ENCODE measurements at regions not wholly inside any gene's neighbourhood (a gene's known extent, or its start where the extent isn't known, plus 50 kb on each side); places are given as distances from the start of the nearest gene placed in this dataset.

DNA sequence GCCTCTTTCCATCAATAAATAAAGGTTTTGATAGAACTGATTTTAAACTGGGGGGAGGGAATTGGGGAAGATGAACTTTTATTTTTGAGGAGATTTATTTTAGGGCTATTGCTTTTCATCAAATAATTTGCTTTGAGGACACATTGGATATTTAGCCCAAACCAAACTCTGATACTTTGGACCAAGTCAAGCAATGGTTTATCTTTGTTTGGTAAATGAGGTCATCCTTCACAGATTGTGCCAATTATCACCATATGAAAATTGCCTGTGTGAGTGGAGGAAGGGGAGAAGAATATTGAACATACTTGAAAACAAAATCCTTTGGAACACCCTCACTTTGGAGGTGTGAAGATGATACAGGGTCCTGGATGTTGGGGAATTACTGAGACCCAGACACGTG lies 176.9 kb upstream of the CD180 start:
- intact Hi-C loops (cut with micrococcal nuclease): no loop called here
- CTCF ChIA-PET: no interaction called here
- no peak overlapping the region for H3K4me3 Mint-ChIP-seq
- TF ChIP-seq, protein P1, sequence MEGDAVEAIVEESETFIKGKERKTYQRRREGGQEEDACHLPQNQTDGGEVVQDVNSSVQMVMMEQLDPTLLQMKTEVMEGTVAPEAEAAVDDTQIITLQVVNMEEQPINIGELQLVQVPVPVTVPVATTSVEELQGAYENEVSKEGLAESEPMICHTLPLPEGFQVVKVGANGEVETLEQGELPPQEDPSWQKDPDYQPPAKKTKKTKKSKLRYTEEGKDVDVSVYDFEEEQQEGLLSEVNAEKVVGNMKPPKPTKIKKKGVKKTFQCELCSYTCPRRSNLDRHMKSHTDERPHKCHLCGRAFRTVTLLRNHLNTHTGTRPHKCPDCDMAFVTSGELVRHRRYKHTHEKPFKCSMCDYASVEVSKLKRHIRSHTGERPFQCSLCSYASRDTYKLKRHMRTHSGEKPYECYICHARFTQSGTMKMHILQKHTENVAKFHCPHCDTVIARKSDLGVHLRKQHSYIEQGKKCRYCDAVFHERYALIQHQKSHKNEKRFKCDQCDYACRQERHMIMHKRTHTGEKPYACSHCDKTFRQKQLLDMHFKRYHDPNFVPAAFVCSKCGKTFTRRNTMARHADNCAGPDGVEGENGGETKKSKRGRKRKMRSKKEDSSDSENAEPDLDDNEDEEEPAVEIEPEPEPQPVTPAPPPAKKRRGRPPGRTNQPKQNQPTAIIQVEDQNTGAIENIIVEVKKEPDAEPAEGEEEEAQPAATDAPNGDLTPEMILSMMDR (IDR thresholded peaks at IDR 0.05): no peak
- no peak overlapping the region for H3K27ac Mint-ChIP-seq
- H3K27me3 Mint-ChIP-seq: no peaks in the 10 kb centered on the region
- H3K4me1 Mint-ChIP-seq (ENCODE audit: low read depth): peaks cover 7% of the 10 kb centered on the region
- POLR2A ChIA-PET: no interaction called here
- no peak for ATAC-seq
- H3K36me3 Mint-ChIP-seq (ENCODE audit: low read depth): no peaks in the 10 kb centered on the region
- H3K9me3 Mint-ChIP-seq: no peaks in the 10 kb centered on the region
- no peak for DNase-seq

DNA sequence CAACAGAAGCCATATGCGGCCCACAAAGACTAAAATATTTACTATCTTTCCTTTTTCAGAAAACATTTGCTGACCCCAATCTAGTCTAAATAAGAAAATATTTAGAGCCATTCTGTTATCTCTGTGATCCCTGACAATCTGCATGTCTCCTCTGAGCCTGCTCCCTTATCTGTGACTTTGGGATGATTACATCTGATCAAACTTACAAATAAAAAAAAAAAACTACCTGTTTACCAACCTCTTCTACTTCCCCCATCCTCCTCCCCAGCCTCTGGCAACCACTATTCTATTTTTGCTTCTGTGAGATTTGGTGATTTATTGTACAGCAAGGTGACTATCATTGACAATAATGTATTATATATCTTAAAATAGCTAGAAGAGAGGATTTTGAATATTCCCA lies 176.3 kb upstream of the CD180 start:
- ChIA-PET CTCF (no interaction called here), POLR2A (no interaction called here)
- ATAC-seq (no peak), DNase-seq (no peak)
- Mint-ChIP-seq H3K36me3 (ENCODE audit: low read depth) (no peaks in the 10 kb centered on the region), H3K27ac (no peak overlapping the region), H3K4me1 (ENCODE audit: low read depth) (peaks cover 7% of the 10 kb centered on the region), H3K27me3 (no peaks in the 10 kb centered on the region), H3K4me3 (no peak overlapping the region), H3K9me3 (no peaks in the 10 kb centered on the region)
- TF ChIP-seq, protein P1 (IDR thresholded peaks at IDR 0.05): no peak
- intact Hi-C loops (cut with micrococcal nuclease): no loop called here

DNA sequence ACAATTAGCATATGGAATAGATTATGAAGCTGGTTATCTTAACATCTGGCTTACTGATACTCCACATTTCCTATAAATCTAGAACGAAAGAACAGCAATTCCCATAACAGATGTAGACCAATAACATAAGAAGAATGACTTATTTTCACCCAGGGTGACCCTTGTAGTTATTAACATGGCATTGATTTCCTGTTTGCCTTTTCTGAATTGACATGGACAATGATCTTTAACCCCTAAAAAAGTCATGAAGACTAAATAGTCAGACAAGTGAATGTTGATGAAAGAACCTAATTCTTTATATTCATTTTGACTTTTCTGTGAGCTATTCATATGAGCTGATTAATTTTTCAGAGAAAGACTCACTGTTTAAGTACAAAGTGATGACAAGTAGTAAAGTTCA lies 175.3 kb upstream of the CD180 start:
- TF ChIP-seq, protein P1 (IDR thresholded peaks at IDR 0.05): no peak
- DNase-seq (no peak), ATAC-seq (no peak)
- Mint-ChIP-seq H3K4me1 (ENCODE audit: low read depth) (peaks cover 7% of the 10 kb centered on the region), H3K9me3 (no peaks in the 10 kb centered on the region), H3K27ac (no peak overlapping the region), H3K27me3 (no peaks in the 10 kb centered on the region), H3K36me3 (ENCODE audit: low read depth) (no peaks in the 10 kb centered on the region), H3K4me3 (no peak overlapping the region)
- intact Hi-C loops (cut with micrococcal nuclease): no loop called here
- ChIA-PET POLR2A (no interaction called here), CTCF (no interaction called here)

DNA sequence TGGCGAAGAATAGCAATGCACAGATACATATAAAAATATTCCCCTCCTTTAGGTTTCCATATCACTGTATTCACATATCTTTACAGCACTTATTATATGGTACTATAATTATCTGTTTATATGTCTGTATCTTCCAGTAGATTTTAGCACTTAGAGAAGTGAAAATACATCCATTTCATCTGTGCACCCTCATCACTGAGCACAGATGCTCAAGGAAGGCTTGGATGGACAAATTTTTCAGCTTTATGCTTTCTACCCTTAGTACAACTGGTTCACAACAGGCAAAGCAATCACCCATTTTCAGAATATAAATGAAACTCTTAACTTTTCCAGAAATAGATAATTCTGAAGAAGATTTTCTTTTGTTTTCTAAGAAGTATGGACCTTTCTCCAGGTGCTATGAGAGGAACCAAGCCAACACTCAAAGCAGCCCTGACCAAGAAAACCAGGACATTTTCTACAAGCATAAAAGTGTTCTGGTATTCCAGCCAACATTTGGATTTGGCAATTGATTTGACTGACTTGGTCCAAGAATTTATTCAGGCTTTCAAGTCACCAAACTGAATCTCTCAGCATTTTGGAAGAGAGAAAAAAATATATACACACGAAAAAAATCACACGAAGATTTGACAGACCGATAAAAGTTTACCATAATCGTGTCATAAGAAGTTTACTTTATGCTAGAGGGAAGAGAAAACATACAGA lies 170.2 kb upstream of the CD180 start:
- H3K4me1 Mint-ChIP-seq (ENCODE audit: low read depth): peaks cover 5% of the 10 kb centered on the region
- H3K27me3 Mint-ChIP-seq: no peaks in the 10 kb centered on the region
- ATAC-seq (no peak), DNase-seq (no peak)
- no peaks in the 10 kb centered on the region for H3K36me3 Mint-ChIP-seq (ENCODE audit: low read depth)
- TF ChIP-seq, protein P1 (IDR thresholded peaks at IDR 0.05): no peak
- ChIA-PET POLR2A (no interaction called here), CTCF (interaction anchor here (1.5 kb wide), 1 partner anchor 120 kb away, joined by 3 read pairs; no protein-coding TSS in a partner anchor)
- intact Hi-C loops (cut with micrococcal nuclease): no loop called here
- H3K27ac Mint-ChIP-seq: no peak overlapping the region
- H3K9me3 Mint-ChIP-seq: no peaks in the 10 kb centered on the region
- H3K4me3 Mint-ChIP-seq: no peak overlapping the region

DNA sequence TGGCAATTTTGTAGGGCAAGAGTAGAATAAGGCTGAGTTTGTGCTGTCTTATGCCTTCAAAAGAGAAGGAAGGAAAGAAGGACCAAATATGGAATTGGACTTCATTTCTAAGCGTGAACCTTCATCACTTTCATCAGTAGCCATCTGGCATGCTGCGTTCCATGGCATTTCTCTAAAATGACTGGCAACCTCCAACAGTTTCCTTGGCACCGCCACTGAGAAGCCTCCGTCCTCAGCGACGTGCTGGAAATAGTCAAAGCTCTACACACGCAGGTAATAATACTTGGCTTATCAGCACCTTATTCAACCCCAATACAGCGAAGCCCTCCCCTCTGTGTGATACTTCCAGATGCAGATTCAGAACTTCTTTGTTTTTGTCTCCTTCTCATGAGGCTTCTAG lies 169.7 kb upstream of the CD180 start:
- ChIA-PET CTCF (no interaction called here), POLR2A (no interaction called here)
- no peak for ATAC-seq
- peaks cover 5% of the 10 kb centered on the region for H3K4me1 Mint-ChIP-seq (ENCODE audit: low read depth)
- DNase-seq: no peak
- no peaks in the 10 kb centered on the region for H3K36me3 Mint-ChIP-seq (ENCODE audit: low read depth)
- H3K27me3 Mint-ChIP-seq: no peaks in the 10 kb centered on the region
- TF ChIP-seq, protein P1 (IDR thresholded peaks at IDR 0.05): no peak
- no peak overlapping the region for H3K4me3 Mint-ChIP-seq
- H3K27ac Mint-ChIP-seq: no peak overlapping the region
- intact Hi-C loops (cut with micrococcal nuclease): no loop called here
- H3K9me3 Mint-ChIP-seq: no peaks in the 10 kb centered on the region
